ENCODE measurements at regions not wholly inside any gene's neighbourhood (a gene's known extent, or its start where the extent isn't known, plus 50 kb on each side); places are given as distances from the start of the nearest gene placed in this dataset.

GRCh38 chr5:123273095-123273494 lies 150.1 kb downstream of the CEP120 start:
- Histone ChIP-seq H3K9me3 (ENCODE audit: control insufficient read depth in 1 of 2, low read length in 2 of 2) (no peaks in the 10 kb centered on the region), H3K27ac (ENCODE audit: low read length) (no peak overlapping the region), H3K36me3 (ENCODE audit: control insufficient read depth in 1 of 2, insufficient read depth in 2 of 2, low read length in 2 of 2) (no peaks in the 10 kb centered on the region), H3K4me3 (ENCODE audit: low read depth in 1 of 2, low read length in 2 of 2) (no peak overlapping the region), H3K4me1 (ENCODE audit: control insufficient read depth in 1 of 2, insufficient read depth in 2 of 2, low read length in 2 of 2) (no peaks in the 10 kb centered on the region), H3K27me3 (ENCODE audit: low read depth, low read length) (no peaks in the 10 kb centered on the region)

- no peaks in the 10 kb centered on the region for H3K4me1 ChIP-seq (ENCODE audit: control insufficient read depth in 1 of 2, insufficient read depth in 2 of 2, low read length in 2 of 2)
- H3K9me3 ChIP-seq (ENCODE audit: control insufficient read depth in 1 of 2, low read length in 2 of 2): no peaks in the 10 kb centered on the region
- H3K27me3 ChIP-seq (ENCODE audit: low read depth, low read length): no peaks in the 10 kb centered on the region
- no peaks in the 10 kb centered on the region for H3K36me3 ChIP-seq (ENCODE audit: control insufficient read depth in 1 of 2, insufficient read depth in 2 of 2, low read length in 2 of 2)
- H3K4me3 ChIP-seq (ENCODE audit: low read depth in 1 of 2, low read length in 2 of 2): no peak overlapping the region
- H3K27ac ChIP-seq (ENCODE audit: low read length): no peak overlapping the region
Measured at GRCh38 chr5:123269851-123270250, 153.4 kb downstream of the CEP120 start.

GRCh38 chr5:123269436-123269835 lies 153.8 kb downstream of the CEP120 start:
- H3K9me3 ChIP-seq (ENCODE audit: control insufficient read depth in 1 of 2, low read length in 2 of 2): no peaks in the 10 kb centered on the region
- no peak overlapping the region for H3K27ac ChIP-seq (ENCODE audit: low read length)
- H3K4me3 ChIP-seq (ENCODE audit: low read depth in 1 of 2, low read length in 2 of 2): no peak overlapping the region
- no peaks in the 10 kb centered on the region for H3K27me3 ChIP-seq (ENCODE audit: low read depth, low read length)
- H3K4me1 ChIP-seq (ENCODE audit: control insufficient read depth in 1 of 2, insufficient read depth in 2 of 2, low read length in 2 of 2): no peaks in the 10 kb centered on the region
- no peaks in the 10 kb centered on the region for H3K36me3 ChIP-seq (ENCODE audit: control insufficient read depth in 1 of 2, insufficient read depth in 2 of 2, low read length in 2 of 2)

- H3K27me3 ChIP-seq (ENCODE audit: low read depth, low read length): no peaks in the 10 kb centered on the region
- H3K36me3 ChIP-seq (ENCODE audit: control insufficient read depth in 1 of 2, insufficient read depth in 2 of 2, low read length in 2 of 2): no peaks in the 10 kb centered on the region
- H3K9me3 ChIP-seq (ENCODE audit: control insufficient read depth in 1 of 2, low read length in 2 of 2): no peaks in the 10 kb centered on the region
- H3K27ac ChIP-seq (ENCODE audit: low read length): no peak overlapping the region
- no peaks in the 10 kb centered on the region for H3K4me1 ChIP-seq (ENCODE audit: control insufficient read depth in 1 of 2, insufficient read depth in 2 of 2, low read length in 2 of 2)
- H3K4me3 ChIP-seq (ENCODE audit: low read depth in 1 of 2, low read length in 2 of 2): no peak overlapping the region
Measured at GRCh38 chr5:123266365-123266764, 156.8 kb downstream of the CEP120 start.

- H3K9me3 ChIP-seq (ENCODE audit: control insufficient read depth in 1 of 2, low read length in 2 of 2): no peaks in the 10 kb centered on the region
- no peaks in the 10 kb centered on the region for H3K27me3 ChIP-seq (ENCODE audit: low read depth, low read length)
- H3K4me3 ChIP-seq (ENCODE audit: low read depth in 1 of 2, low read length in 2 of 2): no peak overlapping the region
- H3K36me3 ChIP-seq (ENCODE audit: control insufficient read depth in 1 of 2, insufficient read depth in 2 of 2, low read length in 2 of 2): no peaks in the 10 kb centered on the region
- H3K4me1 ChIP-seq (ENCODE audit: control insufficient read depth in 1 of 2, insufficient read depth in 2 of 2, low read length in 2 of 2): no peaks in the 10 kb centered on the region
- no peak overlapping the region for H3K27ac ChIP-seq (ENCODE audit: low read length)
Measured at GRCh38 chr5:123265551-123265950, 157.7 kb downstream of the CEP120 start.

GRCh38 chr5:123264394-123264793 lies 158.8 kb downstream of the CEP120 start:
- no peaks in the 10 kb centered on the region for H3K4me1 ChIP-seq (ENCODE audit: control insufficient read depth in 1 of 2, insufficient read depth in 2 of 2, low read length in 2 of 2)
- H3K36me3 ChIP-seq (ENCODE audit: control insufficient read depth in 1 of 2, insufficient read depth in 2 of 2, low read length in 2 of 2): no peaks in the 10 kb centered on the region
- no peak overlapping the region for H3K27ac ChIP-seq (ENCODE audit: low read length)
- no peak overlapping the region for H3K4me3 ChIP-seq (ENCODE audit: low read depth in 1 of 2, low read length in 2 of 2)
- H3K9me3 ChIP-seq (ENCODE audit: control insufficient read depth in 1 of 2, low read length in 2 of 2): no peaks in the 10 kb centered on the region
- H3K27me3 ChIP-seq (ENCODE audit: low read depth, low read length): no peaks in the 10 kb centered on the region

GRCh38 chr5:123263859-123264258 lies 159.3 kb downstream of the CEP120 start:
- H3K27ac ChIP-seq (ENCODE audit: low read length): no peak overlapping the region
- no peaks in the 10 kb centered on the region for H3K36me3 ChIP-seq (ENCODE audit: control insufficient read depth in 1 of 2, insufficient read depth in 2 of 2, low read length in 2 of 2)
- H3K27me3 ChIP-seq (ENCODE audit: low read depth, low read length): no peaks in the 10 kb centered on the region
- H3K4me3 ChIP-seq (ENCODE audit: low read depth in 1 of 2, low read length in 2 of 2): no peak overlapping the region
- H3K9me3 ChIP-seq (ENCODE audit: control insufficient read depth in 1 of 2, low read length in 2 of 2): no peaks in the 10 kb centered on the region
- H3K4me1 ChIP-seq (ENCODE audit: control insufficient read depth in 1 of 2, insufficient read depth in 2 of 2, low read length in 2 of 2): no peaks in the 10 kb centered on the region

- Histone ChIP-seq H3K27me3 (ENCODE audit: low read depth, low read length) (no peaks in the 10 kb centered on the region), H3K4me1 (ENCODE audit: control insufficient read depth in 1 of 2, insufficient read depth in 2 of 2, low read length in 2 of 2) (no peaks in the 10 kb centered on the region), H3K36me3 (ENCODE audit: control insufficient read depth in 1 of 2, insufficient read depth in 2 of 2, low read length in 2 of 2) (no peaks in the 10 kb centered on the region), H3K4me3 (ENCODE audit: low read depth in 1 of 2, low read length in 2 of 2) (no peak overlapping the region), H3K9me3 (ENCODE audit: control insufficient read depth in 1 of 2, low read length in 2 of 2) (no peaks in the 10 kb centered on the region), H3K27ac (ENCODE audit: low read length) (no peak overlapping the region)
Measured at GRCh38 chr5:123262216-123262823, 160.9 kb downstream of the CEP120 start.

GRCh38 chr5:123261752-123262151 lies 161.5 kb downstream of the CEP120 start:
- Histone ChIP-seq H3K4me3 (ENCODE audit: low read depth in 1 of 2, low read length in 2 of 2) (no peak overlapping the region), H3K36me3 (ENCODE audit: control insufficient read depth in 1 of 2, insufficient read depth in 2 of 2, low read length in 2 of 2) (no peaks in the 10 kb centered on the region), H3K4me1 (ENCODE audit: control insufficient read depth in 1 of 2, insufficient read depth in 2 of 2, low read length in 2 of 2) (no peaks in the 10 kb centered on the region), H3K9me3 (ENCODE audit: control insufficient read depth in 1 of 2, low read length in 2 of 2) (peaks cover 0 to 4% of the 10 kb centered on the region in 2 donors), H3K27ac (ENCODE audit: low read length) (no peak overlapping the region), H3K27me3 (ENCODE audit: low read depth, low read length) (no peaks in the 10 kb centered on the region)

GRCh38 chr5:123249446-123249845 lies 160.4 kb downstream of the PRDM6 start:
- H3K36me3 ChIP-seq (ENCODE audit: control insufficient read depth in 1 of 2, insufficient read depth in 2 of 2, low read length in 2 of 2): no peaks in the 10 kb centered on the region
- H3K4me1 ChIP-seq (ENCODE audit: control insufficient read depth in 1 of 2, insufficient read depth in 2 of 2, low read length in 2 of 2): no peaks in the 10 kb centered on the region
- no peak overlapping the region for H3K4me3 ChIP-seq (ENCODE audit: low read depth in 1 of 2, low read length in 2 of 2)
- no peak overlapping the region for H3K27ac ChIP-seq (ENCODE audit: low read length)
- no peaks in the 10 kb centered on the region for H3K27me3 ChIP-seq (ENCODE audit: low read depth, low read length)
- no peaks in the 10 kb centered on the region for H3K9me3 ChIP-seq (ENCODE audit: control insufficient read depth in 1 of 2, low read length in 2 of 2)

- Histone ChIP-seq H3K27me3 (ENCODE audit: low read depth, low read length) (no peaks in the 10 kb centered on the region), H3K4me1 (ENCODE audit: control insufficient read depth in 1 of 2, insufficient read depth in 2 of 2, low read length in 2 of 2) (no peaks in the 10 kb centered on the region), H3K4me3 (ENCODE audit: low read depth in 1 of 2, low read length in 2 of 2) (no peak overlapping the region), H3K9me3 (ENCODE audit: control insufficient read depth in 1 of 2, low read length in 2 of 2) (no peaks in the 10 kb centered on the region), H3K36me3 (ENCODE audit: control insufficient read depth in 1 of 2, insufficient read depth in 2 of 2, low read length in 2 of 2) (no peaks in the 10 kb centered on the region), H3K27ac (ENCODE audit: low read length) (no peak overlapping the region)
Measured at GRCh38 chr5:123245689-123246088, 156.6 kb downstream of the PRDM6 start.

GRCh38 chr5:123244458-123244857 lies 155.4 kb downstream of the PRDM6 start:
- no peaks in the 10 kb centered on the region for H3K27me3 ChIP-seq (ENCODE audit: low read depth, low read length)
- no peaks in the 10 kb centered on the region for H3K4me1 ChIP-seq (ENCODE audit: control insufficient read depth in 1 of 2, insufficient read depth in 2 of 2, low read length in 2 of 2)
- no peak overlapping the region for H3K27ac ChIP-seq (ENCODE audit: low read length)
- no peak overlapping the region for H3K4me3 ChIP-seq (ENCODE audit: low read depth in 1 of 2, low read length in 2 of 2)
- no peaks in the 10 kb centered on the region for H3K9me3 ChIP-seq (ENCODE audit: control insufficient read depth in 1 of 2, low read length in 2 of 2)
- no peaks in the 10 kb centered on the region for H3K36me3 ChIP-seq (ENCODE audit: control insufficient read depth in 1 of 2, insufficient read depth in 2 of 2, low read length in 2 of 2)
